OCI-LY1 (cell line): ENCODE measurements at regions not wholly inside any gene's neighbourhood (a gene's known extent, or its start where the extent isn't known, plus 50 kb on each side); places are given as distances from the start of the nearest gene placed in this dataset.

ENCODE experiments used
- H2AFZ ChIP-seq: fragments of 200-600 bp; sonication (generic), shearing (Covaris generic); 2 replicates; pipeline ENCODE4 v1.6.0; 2014; ENCODE audit warnings: antibody characterized with exemption, mild to moderate bottlenecking, low read length
- H3F3A ChIP-seq: fragments of 200-600 bp; sonication (generic), shearing (Covaris generic); 2 replicates; pipeline ENCODE4 v1.6.0; 2014; ENCODE audit warnings: mild to moderate bottlenecking, antibody characterized with exemption, low read length, moderate library complexity; ENCODE audit not compliant: insufficient read depth
- H3K27ac ChIP-seq: fragments of 200-600 bp; sonication (generic); 2 replicates; pipeline ENCODE4 v1.5.1; 2014; ENCODE audit warnings: low read length, mixed run types, mild to moderate bottlenecking, low read depth; ENCODE audit not compliant: poor library complexity, severe bottlenecking
- H3K27me3 ChIP-seq: fragments of 200-600 bp; sonication (generic); 2 replicates; pipeline ENCODE4 v1.6.0; 2014; ENCODE audit warnings: antibody characterized with exemption, mild to moderate bottlenecking, low read length, moderate library complexity; ENCODE audit not compliant: insufficient read depth
- H3K36me3 ChIP-seq: fragments of 200-600 bp; sonication (generic); 2 replicates; pipeline ENCODE4 v1.6.1; 2014; ENCODE audit warnings: mild to moderate bottlenecking, antibody characterized with exemption, low read length, moderate library complexity, mixed read lengths; ENCODE audit not compliant: insufficient read depth
- H3K4me1 ChIP-seq: fragments of 200-600 bp; sonication (generic); 2 replicates; pipeline ENCODE4 v1.5.1; 2014; ENCODE audit warnings: mild to moderate bottlenecking, low read length, moderate library complexity; ENCODE audit not compliant: insufficient read depth, severe bottlenecking
- H3K4me2 ChIP-seq: fragments of 200-600 bp; sonication (generic), shearing (Covaris generic); 2 replicates; pipeline ENCODE4 v1.6.1; 2014; ENCODE audit warnings: low read length
- H3K4me3 ChIP-seq: fragments of 200-600 bp; sonication (generic); 2 replicates; pipeline ENCODE4 v1.5.1; 2014; ENCODE audit warnings: low read length, low read depth, mild to moderate bottlenecking, mixed read lengths; ENCODE audit not compliant: poor library complexity, severe bottlenecking
- H3K79me2 ChIP-seq: fragments of 200-600 bp; shearing (Covaris generic); 2 replicates; pipeline ENCODE4 v1.6.1; 2016; ENCODE audit warnings: mixed run types, low read length, mixed read lengths; ENCODE audit not compliant: insufficient read depth
- H3K9ac ChIP-seq: fragments of 200-600 bp; sonication (generic), shearing (Covaris generic); 2 replicates; pipeline ENCODE4 v1.6.1; 2014; ENCODE audit warnings: mild to moderate bottlenecking, low read length, mixed read lengths
- H3K9me2 ChIP-seq: fragments of 200-600 bp; sonication (generic), shearing (Covaris generic); 2 replicates; pipeline ENCODE4 v1.6.1; 2014; ENCODE audit warnings: low read depth, mild to moderate bottlenecking, low read length, mixed read lengths
- H3K9me3 ChIP-seq: fragments of 200-600 bp; shearing (Covaris generic); 2 replicates; pipeline ENCODE4 v1.6.1; 2014; ENCODE audit warnings: low read length, mixed read lengths
- H4K20me1 ChIP-seq: fragments of 200-600 bp; sonication (generic), shearing (Covaris generic); 2 replicates; pipeline ENCODE4 v1.6.0; 2016; ENCODE audit warnings: mild to moderate bottlenecking, low read length; ENCODE audit not compliant: insufficient read depth
- EZH2 ChIP-seq: fragments of 200-600 bp; sonication (generic), shearing (Covaris generic); IDR thresholded peaks from 2 replicates; pipeline ENCODE4 v1.8.0; 2017; ENCODE audit warnings: borderline replicate concordance, mixed run types, mild to moderate bottlenecking, antibody characterized with exemption, low read length, moderate library complexity, mixed read lengths
- TF ChIP-seq, protein P1 (sequence below): fragments of 200-600 bp; sonication (generic), shearing (Covaris generic); IDR thresholded peaks from 2 replicates; pipeline ENCODE4 v1.5.1; 2017; ENCODE audit warnings: mild to moderate bottlenecking, antibody characterized with exemption, low read length, moderate library complexity, mixed read lengths

DNA sequence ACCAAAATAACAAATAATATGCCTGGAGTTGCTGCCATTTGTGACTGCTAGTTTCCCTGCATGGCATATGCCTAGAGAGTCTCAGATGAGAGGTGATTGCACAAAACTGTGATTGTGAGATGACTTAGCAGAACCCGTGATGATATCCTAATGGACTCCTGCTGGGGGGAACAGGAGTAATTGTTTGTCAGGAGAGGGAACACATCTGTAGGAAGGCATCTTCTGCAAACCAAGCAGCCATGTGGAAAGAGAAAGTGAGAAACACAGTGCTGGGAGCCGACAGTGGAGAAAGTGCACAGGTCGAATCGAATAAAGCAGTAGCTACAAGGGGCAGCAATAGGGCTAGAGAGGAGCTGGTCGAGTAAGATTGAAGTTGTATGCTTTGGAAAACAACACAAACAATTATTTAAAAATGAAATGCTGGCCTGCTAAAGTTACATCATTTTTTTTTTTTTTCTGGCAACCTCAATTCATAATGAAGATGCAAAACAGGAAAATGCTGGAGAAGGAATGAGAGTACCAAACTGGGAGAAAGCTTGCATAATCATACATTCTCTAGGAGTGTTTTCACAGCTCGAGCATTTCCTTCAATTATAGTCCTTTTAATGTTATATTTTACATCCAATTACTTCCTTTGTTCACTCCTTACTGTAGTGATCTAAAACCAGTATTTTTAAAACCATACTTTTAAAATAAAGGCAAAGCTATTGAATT, 494.2 kb upstream of the AGTR1 start:
- Histone ChIP-seq H3K27me3 (no peaks in the 10 kb centered on the region), H3K9ac (no peak overlapping the region), H3K4me1 (no peaks in the 10 kb centered on the region), H3K4me3 (no peak overlapping the region), H3K9me2 (no peaks in the 10 kb centered on the region), H3K4me2 (no peak overlapping the region), H2AFZ (no peak overlapping the region), H3K79me2 (no peaks in the 10 kb centered on the region), H3F3A (no peaks in the 10 kb centered on the region), H4K20me1 (no peaks in the 10 kb centered on the region), H3K9me3 (no peaks in the 10 kb centered on the region), H3K27ac (no peak overlapping the region), H3K36me3 (no peaks in the 10 kb centered on the region)
- TF ChIP-seq, protein P1, sequence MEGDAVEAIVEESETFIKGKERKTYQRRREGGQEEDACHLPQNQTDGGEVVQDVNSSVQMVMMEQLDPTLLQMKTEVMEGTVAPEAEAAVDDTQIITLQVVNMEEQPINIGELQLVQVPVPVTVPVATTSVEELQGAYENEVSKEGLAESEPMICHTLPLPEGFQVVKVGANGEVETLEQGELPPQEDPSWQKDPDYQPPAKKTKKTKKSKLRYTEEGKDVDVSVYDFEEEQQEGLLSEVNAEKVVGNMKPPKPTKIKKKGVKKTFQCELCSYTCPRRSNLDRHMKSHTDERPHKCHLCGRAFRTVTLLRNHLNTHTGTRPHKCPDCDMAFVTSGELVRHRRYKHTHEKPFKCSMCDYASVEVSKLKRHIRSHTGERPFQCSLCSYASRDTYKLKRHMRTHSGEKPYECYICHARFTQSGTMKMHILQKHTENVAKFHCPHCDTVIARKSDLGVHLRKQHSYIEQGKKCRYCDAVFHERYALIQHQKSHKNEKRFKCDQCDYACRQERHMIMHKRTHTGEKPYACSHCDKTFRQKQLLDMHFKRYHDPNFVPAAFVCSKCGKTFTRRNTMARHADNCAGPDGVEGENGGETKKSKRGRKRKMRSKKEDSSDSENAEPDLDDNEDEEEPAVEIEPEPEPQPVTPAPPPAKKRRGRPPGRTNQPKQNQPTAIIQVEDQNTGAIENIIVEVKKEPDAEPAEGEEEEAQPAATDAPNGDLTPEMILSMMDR = no peak
- TF ChIP-seq EZH2 = no peak

DNA sequence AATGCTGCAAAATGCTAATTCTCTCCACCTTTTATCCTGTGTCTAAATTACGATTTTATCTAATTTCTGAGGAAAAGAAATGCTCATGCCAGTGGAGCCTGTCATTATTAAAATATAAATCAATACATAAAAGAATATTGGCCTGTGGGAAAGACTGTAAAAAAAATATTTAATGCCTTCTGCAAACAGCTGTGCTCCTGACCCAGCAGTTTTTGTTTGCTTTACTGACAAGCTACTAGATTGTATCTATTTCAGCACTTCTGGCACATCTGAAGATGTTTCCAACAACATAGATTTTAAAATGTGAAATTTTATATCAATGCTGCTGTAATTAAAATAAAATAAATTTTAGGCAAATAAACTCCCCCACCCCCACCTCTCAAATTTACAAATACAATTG, 493.6 kb upstream of the AGTR1 start:
- Histone ChIP-seq H3K27ac (no peak overlapping the region), H3K9ac (no peak overlapping the region), H3F3A (no peaks in the 10 kb centered on the region), H3K4me3 (no peak overlapping the region), H3K4me2 (no peak overlapping the region), H3K27me3 (no peaks in the 10 kb centered on the region), H3K9me3 (no peaks in the 10 kb centered on the region), H4K20me1 (no peaks in the 10 kb centered on the region), H3K9me2 (no peaks in the 10 kb centered on the region), H3K79me2 (no peaks in the 10 kb centered on the region), H3K4me1 (no peaks in the 10 kb centered on the region), H3K36me3 (no peaks in the 10 kb centered on the region), H2AFZ (no peak overlapping the region)
- TF ChIP-seq EZH2 = no peak
- TF ChIP-seq, protein P1 = no peak

DNA sequence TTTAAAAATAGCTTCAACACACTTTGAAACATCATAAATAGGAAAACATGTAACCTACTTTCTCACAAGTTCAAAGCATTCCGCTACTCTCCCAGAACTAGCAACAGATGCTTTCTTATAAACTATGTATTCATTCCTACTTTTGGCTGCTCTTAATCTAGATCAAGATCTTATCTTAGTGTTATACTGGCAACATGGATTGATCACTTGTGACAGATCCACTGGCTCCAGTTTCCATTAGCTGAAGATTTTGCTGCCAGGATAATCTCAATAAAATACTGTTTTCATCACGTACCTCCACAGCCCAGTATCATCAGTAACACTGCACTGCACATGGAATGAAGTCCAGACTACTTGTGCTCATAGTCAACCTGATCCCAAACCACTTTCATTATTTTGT, 491.7 kb upstream of the AGTR1 start:
- no peaks in the 10 kb centered on the region for H3K36me3 ChIP-seq
- no peak overlapping the region for H3K27ac ChIP-seq
- no peaks in the 10 kb centered on the region for H3K79me2 ChIP-seq
- H3K4me3 ChIP-seq = no peak overlapping the region
- TF ChIP-seq EZH2 = no peak
- TF ChIP-seq, protein P1 = no peak
- H3K9me3 ChIP-seq = no peaks in the 10 kb centered on the region
- H3K9me2 ChIP-seq = no peaks in the 10 kb centered on the region
- no peak overlapping the region for H3K9ac ChIP-seq
- H3K4me1 ChIP-seq = no peaks in the 10 kb centered on the region
- H4K20me1 ChIP-seq = no peaks in the 10 kb centered on the region
- H3K27me3 ChIP-seq = no peaks in the 10 kb centered on the region
- no peaks in the 10 kb centered on the region for H3F3A ChIP-seq
- H2AFZ ChIP-seq = no peak overlapping the region
- no peak overlapping the region for H3K4me2 ChIP-seq
